ENCODE measurements at regions not wholly inside any gene's neighbourhood (a gene's known extent, or its start where the extent isn't known, plus 50 kb on each side); places are given as distances from the start of the nearest gene placed in this dataset.

GRCh38 chr7:86981127-86981526, 78.3 kb downstream of the ELAPOR2 start:
- H3K27me3 ChIP-seq (replicated peaks in 1 of 7), result no peaks in the 10 kb centered on the region
- WGBS, 5 donors, result 34 to 46% (median 45%) methylated on average over 2 of the region's 2 CpGs
- no peak overlapping the region for H3K4me3 ChIP-seq
- peaks cover 0 to 29% (median 19%) of the 10 kb centered on the region in 8 donors for H3K9me3 ChIP-seq
- intact Hi-C loops (cut with DNase I; ENCODE audit: low total_unique reads), result no loop called here
- no peak for DNase-seq
- no peaks in the 10 kb centered on the region for H3K36me3 ChIP-seq
- H3K4me1 ChIP-seq, result peaks cover 0 to 20% (median 3%) of the 10 kb centered on the region in 6 donors
- TF ChIP-seq CTCF (IDR thresholded peaks at IDR 0.05 in 8 of 11, conservative IDR thresholded peaks at IDR 0.05 in 3 of 11), result no peak
- no peak overlapping the region for H3K27ac ChIP-seq

DNA sequence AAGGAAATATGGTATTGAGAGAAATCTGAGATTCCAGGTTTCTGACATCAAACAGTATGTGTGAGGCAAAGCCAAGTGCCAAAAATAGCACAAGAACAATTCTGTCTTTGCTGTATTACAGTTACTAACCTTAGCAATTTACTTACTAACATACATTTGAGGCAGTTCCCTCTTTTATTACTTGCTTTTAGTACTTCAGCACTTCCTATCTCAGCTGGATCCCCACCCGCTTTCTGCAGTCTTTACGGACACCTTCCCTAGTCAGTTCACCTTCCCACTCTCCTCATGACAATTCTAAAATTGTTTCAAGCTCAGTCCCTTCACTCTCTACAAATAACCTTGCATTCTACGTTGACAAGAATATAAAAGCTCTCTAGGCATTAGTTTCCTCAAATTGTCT, 79.2 kb downstream of the ELAPOR2 start:
- no peaks in the 10 kb centered on the region for H3K27me3 ChIP-seq (replicated peaks in 1 of 7)
- H3K36me3 ChIP-seq, result no peaks in the 10 kb centered on the region
- H3K4me3 ChIP-seq, result no peak overlapping the region
- intact Hi-C loops (cut with DNase I; ENCODE audit: low total_unique reads), result no loop called here
- 69 to 76% (median 69%) methylated on average over 3 of the region's 3 CpGs for WGBS, 5 donors
- no peak overlapping the region for H3K27ac ChIP-seq
- H3K9me3 ChIP-seq, result peaks cover 0 to 22% (median 15%) of the 10 kb centered on the region in 8 donors
- DNase-seq, result no peak
- H3K4me1 ChIP-seq, result peaks cover 0 to 20% (median 3%) of the 10 kb centered on the region in 6 donors
- TF ChIP-seq POLR2A (IDR thresholded peaks at IDR 0.05) (no peak), POLR2AphosphoS5 (IDR thresholded peaks at IDR 0.05) (no peak), CTCF (IDR thresholded peaks at IDR 0.05 in 8 of 11, conservative IDR thresholded peaks at IDR 0.05 in 3 of 11) (no peak)

DNA sequence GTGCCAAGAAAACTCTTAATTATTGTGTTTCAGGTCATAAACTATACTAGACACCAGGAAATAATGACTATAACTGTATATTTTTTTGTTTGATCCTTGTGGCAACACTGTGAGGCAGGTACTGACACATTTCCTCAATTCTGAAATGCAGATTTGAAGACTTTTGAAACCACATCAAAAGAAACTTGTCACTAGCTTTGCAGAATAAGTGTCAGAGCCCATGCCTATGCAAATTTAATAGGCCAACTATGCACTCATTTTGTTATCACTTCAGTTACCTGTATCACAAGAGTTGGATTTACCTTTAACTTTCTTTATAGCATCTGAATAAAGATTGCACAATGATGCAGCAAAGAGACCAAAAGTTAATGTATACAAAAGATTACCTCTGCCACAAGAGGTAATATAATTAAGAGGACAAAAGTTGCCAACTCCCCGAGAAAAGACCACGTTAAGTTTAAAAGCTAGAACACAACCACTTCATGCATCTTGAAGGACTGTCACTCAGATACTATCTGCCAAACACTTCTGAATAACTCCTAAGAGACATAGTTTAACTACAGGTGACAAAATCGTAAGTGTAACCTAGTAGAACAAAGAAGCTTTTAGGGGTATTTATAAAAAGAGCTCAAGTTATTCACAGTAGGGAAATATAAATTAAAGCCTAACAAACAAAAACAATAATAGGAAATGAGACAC, 80.5 kb downstream of the ELAPOR2 start:
- no peak for TF ChIP-seq CTCF (IDR thresholded peaks at IDR 0.05 in 8 of 11, conservative IDR thresholded peaks at IDR 0.05 in 3 of 11)
- no peak for TF ChIP-seq POLR2AphosphoS5 (IDR thresholded peaks at IDR 0.05)
- no peak for TF ChIP-seq POLR2A (IDR thresholded peaks at IDR 0.05)
- peak overlapping the region in 3 of 8 donors; percentile 4 to 29 (median 25) for H3K27ac ChIP-seq
- H3K9me3 ChIP-seq, result peaks cover 0 to 9% (median 4%) of the 10 kb centered on the region in 8 donors
- 44 to 72% (median 54%) methylated on average over 3 of the region's 3 CpGs for WGBS, 5 donors
- DNase-seq, result no peak
- no peak overlapping the region for H3K4me3 ChIP-seq
- intact Hi-C loops (cut with DNase I; ENCODE audit: low total_unique reads), result no loop called here
- H3K27me3 ChIP-seq (replicated peaks in 1 of 7), result no peaks in the 10 kb centered on the region
- H3K4me1 ChIP-seq, result peaks cover 0 to 20% (median 3%) of the 10 kb centered on the region in 6 donors
- no peaks in the 10 kb centered on the region for H3K36me3 ChIP-seq

DNA sequence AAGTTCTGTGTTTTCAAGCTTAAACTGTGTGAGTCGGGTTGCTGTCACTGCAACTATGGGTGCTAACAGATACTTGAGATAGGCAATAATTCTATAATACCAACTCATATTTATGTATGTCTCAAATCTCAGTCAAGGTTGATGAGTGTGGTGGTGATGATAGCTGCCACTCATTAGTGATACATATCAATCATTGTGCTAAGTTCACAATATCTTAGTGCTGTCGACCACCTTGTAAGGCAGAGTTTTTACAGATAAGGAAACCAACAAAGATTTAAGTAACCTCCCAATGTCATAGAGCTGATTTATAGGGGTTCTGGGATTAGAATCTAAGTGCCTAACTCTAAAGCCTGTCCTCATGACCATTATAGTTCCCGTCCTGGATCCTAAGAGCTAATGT, 82.5 kb downstream of the ELAPOR2 start:
- Histone ChIP-seq H3K27me3 (replicated peaks in 1 of 7) (no peaks in the 10 kb centered on the region), H3K4me1 (peaks cover 0 to 20% (median 3%) of the 10 kb centered on the region in 6 donors), H3K36me3 (no peaks in the 10 kb centered on the region), H3K4me3 (no peak overlapping the region), H3K9me3 (no peaks in the 10 kb centered on the region), H3K27ac (no peak overlapping the region)
- DNase-seq, result no peak
- intact Hi-C loops (cut with DNase I; ENCODE audit: low total_unique reads), result no loop called here
- whole genome bisulfite sequencing, 5 donors, result 84 to 89% (median 84%) methylated on average over 3 of the region's 3 CpGs
- no peak for TF ChIP-seq POLR2A (IDR thresholded peaks at IDR 0.05)
- TF ChIP-seq POLR2AphosphoS5 (IDR thresholded peaks at IDR 0.05), result no peak

All from spleen (tissue), 11 donors.